Tibial nerve (tissue), 4 donors: ENCODE measurements at regions not wholly inside any gene's neighbourhood (a gene's known extent, or its start where the extent isn't known, plus 50 kb on each side); places are given as distances from the start of the nearest gene placed in this dataset.

Experiments
- EP300 ChIP-seq, 2 donors: sonication (generic); formaldehyde crosslinking; IDR thresholded peaks; one replicate each; pipeline ENCODE4 v1.6.1; 2017; ENCODE audit warnings: antibody characterized with exemption in 2 of 2, mild to moderate bottlenecking in 1 of 2
- POLR2A ChIP-seq, 2 donors: fragments of 450-650 bp; IDR thresholded peaks; one replicate each; pipeline ENCODE4 v1.6.1; 2017; ENCODE audit warnings: antibody characterized with exemption in 2 of 2, mild to moderate bottlenecking in 2 of 2, moderate library complexity in 2 of 2
- TF ChIP-seq, protein P1 (sequence below), 5 experiments: fragments of 200-600 bp in 3 of 5; fragments of 450-650 bp in 2 of 5; sonication (generic) in 3 of 5; IDR thresholded peaks; one replicate each; pipeline ENCODE4 v1.5.1; 2016 to 2019; ENCODE audit warnings: antibody characterized with exemption in 5 of 5, mild to moderate bottlenecking in 3 of 5, moderate library complexity in 2 of 5

DNA sequence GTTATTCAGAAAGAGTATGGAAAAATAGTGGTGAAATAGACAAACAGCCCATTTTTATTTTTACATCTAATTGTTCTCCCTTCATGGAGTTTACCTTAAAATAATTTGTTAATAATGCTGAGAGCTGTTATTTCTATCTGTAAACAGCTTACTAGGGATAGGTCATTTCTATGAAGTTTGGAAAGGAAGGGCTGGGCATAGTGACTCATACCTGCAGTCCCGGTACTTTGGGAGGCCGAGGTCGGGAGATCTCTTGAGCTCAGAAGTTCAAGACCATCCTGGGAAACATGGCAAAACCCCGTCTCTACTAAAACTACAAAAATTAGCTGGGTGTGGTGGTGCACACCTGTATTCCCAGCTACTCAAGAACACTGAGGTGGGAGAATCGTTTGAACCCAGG lies 624.3 kb upstream of the LMCD1 start:
- TF ChIP-seq EP300 (IDR thresholded peaks at IDR 0.05) (no peak), POLR2A (IDR thresholded peaks at IDR 0.05) (no peak)
- TF ChIP-seq, protein P1, sequence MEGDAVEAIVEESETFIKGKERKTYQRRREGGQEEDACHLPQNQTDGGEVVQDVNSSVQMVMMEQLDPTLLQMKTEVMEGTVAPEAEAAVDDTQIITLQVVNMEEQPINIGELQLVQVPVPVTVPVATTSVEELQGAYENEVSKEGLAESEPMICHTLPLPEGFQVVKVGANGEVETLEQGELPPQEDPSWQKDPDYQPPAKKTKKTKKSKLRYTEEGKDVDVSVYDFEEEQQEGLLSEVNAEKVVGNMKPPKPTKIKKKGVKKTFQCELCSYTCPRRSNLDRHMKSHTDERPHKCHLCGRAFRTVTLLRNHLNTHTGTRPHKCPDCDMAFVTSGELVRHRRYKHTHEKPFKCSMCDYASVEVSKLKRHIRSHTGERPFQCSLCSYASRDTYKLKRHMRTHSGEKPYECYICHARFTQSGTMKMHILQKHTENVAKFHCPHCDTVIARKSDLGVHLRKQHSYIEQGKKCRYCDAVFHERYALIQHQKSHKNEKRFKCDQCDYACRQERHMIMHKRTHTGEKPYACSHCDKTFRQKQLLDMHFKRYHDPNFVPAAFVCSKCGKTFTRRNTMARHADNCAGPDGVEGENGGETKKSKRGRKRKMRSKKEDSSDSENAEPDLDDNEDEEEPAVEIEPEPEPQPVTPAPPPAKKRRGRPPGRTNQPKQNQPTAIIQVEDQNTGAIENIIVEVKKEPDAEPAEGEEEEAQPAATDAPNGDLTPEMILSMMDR (IDR thresholded peaks at IDR 0.05), result no peak
